Liver (tissue), 8 donors: ENCODE measurements at regions not wholly inside any gene's neighbourhood (a gene's known extent, or its start where the extent isn't known, plus 50 kb on each side); places are given as distances from the start of the nearest gene placed in this dataset.

Source experiments
- DNase-seq: peaks from one replicate; pipeline ENCODE4 v3.0.0-alpha.2; 2017; ENCODE audit warnings: low spot score
- H3K27ac ChIP-seq, 2 donors: one replicate each; pipeline ENCODE4 v1.7.0; 2013; ENCODE audit warnings: inconsistent platforms in 2 of 2, low read length in 2 of 2, control low read depth in 1 of 2, low read depth in 1 of 2, mild to moderate bottlenecking in 1 of 2
- H3K27me3 ChIP-seq, 4 donors: one replicate each; pipeline versions ENCODE4 v1.6.1 to v1.7.0; 2013; ENCODE audit warnings: low read length in 3 of 4, inconsistent platforms in 1 of 4, mild to moderate bottlenecking in 1 of 4, moderate library complexity in 1 of 4; ENCODE audit not compliant: control insufficient read depth in 4 of 4, insufficient read depth in 4 of 4
- H3K36me3 ChIP-seq, 4 donors: one replicate each; pipeline versions ENCODE4 v1.6.1 to v1.7.0; 2013; ENCODE audit warnings: low read length in 3 of 4, mild to moderate bottlenecking in 3 of 4, low read depth in 1 of 4, moderate library complexity in 1 of 4; ENCODE audit not compliant: control insufficient read depth in 4 of 4, insufficient read depth in 3 of 4
- H3K4me1 ChIP-seq, 4 donors: one replicate each; pipeline versions ENCODE4 v1.6.1 to v1.7.0; 2013; ENCODE audit warnings: low read length in 3 of 4, mild to moderate bottlenecking in 3 of 4, moderate library complexity in 1 of 4; ENCODE audit not compliant: control insufficient read depth in 4 of 4, insufficient read depth in 4 of 4
- H3K4me3 ChIP-seq, 3 donors: one replicate each; pipeline versions ENCODE4 v1.6.1 to v1.7.0; 2013; ENCODE audit warnings: low read length in 3 of 3, control low read depth in 1 of 3, low read depth in 1 of 3, mild to moderate bottlenecking in 1 of 3
- H3K9ac ChIP-seq, 2 donors: one replicate each; pipeline ENCODE4 v1.7.0; 2013; ENCODE audit warnings: low read length in 2 of 2, mild to moderate bottlenecking in 2 of 2, moderate library complexity in 2 of 2, control low read depth in 1 of 2, low read depth in 1 of 2
- H3K9me3 ChIP-seq, 4 donors: one replicate each; pipeline versions ENCODE4 v1.6.1 to v1.7.0; 2013; ENCODE audit warnings: low read length in 3 of 4; ENCODE audit not compliant: control insufficient read depth in 4 of 4
- ATF3 ChIP-seq: IDR thresholded peaks from 2 replicates; pipeline ENCODE4 v1.6.1; 2016; ENCODE audit warnings: antibody characterized with exemption
- EGR1 ChIP-seq, 2 donors: IDR thresholded peaks; 2 replicates each; pipeline ENCODE4 v1.6.1; 2016 to 2018; ENCODE audit warnings: antibody characterized with exemption in 2 of 2, low read depth in 2 of 2
- FOXA1 ChIP-seq: IDR thresholded peaks from 2 replicates; pipeline ENCODE4 v1.6.1; 2016; ENCODE audit warnings: antibody characterized with exemption
- FOXA2 ChIP-seq: IDR thresholded peaks from 2 replicates; pipeline ENCODE4 v1.6.1; 2016; ENCODE audit warnings: antibody characterized with exemption
- GABPA ChIP-seq, 2 donors: IDR thresholded peaks in 1 of 2; conservative IDR thresholded peaks in 1 of 2; 2 replicates each; pipeline ENCODE4 v1.6.1; 2016; ENCODE audit warnings: antibody characterized with exemption in 2 of 2, mild to moderate bottlenecking in 1 of 2, moderate library complexity in 1 of 2
- HNF4A ChIP-seq, 2 donors: conservative IDR thresholded peaks; 2 replicates each; pipeline ENCODE4 v1.6.1; 2016; ENCODE audit warnings: antibody characterized with exemption in 2 of 2, mild to moderate bottlenecking in 2 of 2
- HNF4G ChIP-seq: IDR thresholded peaks from 2 replicates; pipeline ENCODE4 v1.6.1; 2016; ENCODE audit warnings: antibody characterized with exemption
- JUND ChIP-seq, 2 donors: IDR thresholded peaks; 2 replicates each; pipeline ENCODE4 v1.6.1; 2016; ENCODE audit warnings: antibody characterized with exemption in 2 of 2
- NR2F2 ChIP-seq: IDR thresholded peaks from 2 replicates; pipeline ENCODE4 v1.6.1; 2016; ENCODE audit warnings: antibody characterized with exemption
- RAD21 ChIP-seq, 2 donors: IDR thresholded peaks; 2 replicates each; pipeline ENCODE4 v1.6.1; 2016; ENCODE audit warnings: antibody characterized with exemption in 2 of 2, mild to moderate bottlenecking in 2 of 2
- RXRA ChIP-seq, 2 donors: IDR thresholded peaks; 2 replicates each; pipeline ENCODE4 v1.6.1; 2017 to 2018; ENCODE audit warnings: antibody characterized with exemption in 2 of 2, mild to moderate bottlenecking in 1 of 2
- SP1 ChIP-seq: IDR thresholded peaks from 2 replicates; pipeline ENCODE4 v1.6.1; 2018; ENCODE audit warnings: antibody characterized with exemption, mild to moderate bottlenecking
- TAF1 ChIP-seq: conservative IDR thresholded peaks from 2 replicates; pipeline ENCODE4 v1.6.1; 2016; ENCODE audit warnings: antibody characterized with exemption, mild to moderate bottlenecking
- YY1 ChIP-seq: IDR thresholded peaks from 2 replicates; pipeline ENCODE4 v1.6.1; 2016; ENCODE audit warnings: antibody characterized with exemption, mild to moderate bottlenecking
- ZBTB33 ChIP-seq: IDR thresholded peaks from 2 replicates; pipeline ENCODE4 v1.6.1; 2016; ENCODE audit warnings: antibody characterized with exemption
- WGBS: extraction: QIAGEN DNeasy Blood & Tissue Kit; methylation state at CpG from one replicate; pipeline ENCODE4 v1.1.7; 2013; 5-methylcytosine and 5-hydroxymethylcytosine counted together
- TF ChIP-seq, protein P1 (sequence below): fragments of 150-350 bp; IDR thresholded peaks from 2 replicates; pipeline ENCODE4 v1.5.1; 2017; ENCODE audit warnings: improper control_type of control experiment, low read depth, low read length; ENCODE audit not compliant: missing input control
- TF ChIP-seq, protein P2 (sequence below): IDR thresholded peaks from 2 replicates; pipeline ENCODE4 v1.6.1; 2016; ENCODE audit warnings: antibody characterized with exemption
- TF ChIP-seq, protein P3 (sequence below): IDR thresholded peaks from 2 replicates; pipeline ENCODE4 v1.6.1; 2016; ENCODE audit warnings: antibody characterized with exemption, mild to moderate bottlenecking
- donor health status: healthy.
- donor health status: healthy.
- donor health status: healthy.
- donor health status: healthy.
- donor health status: healthy.

DNA sequence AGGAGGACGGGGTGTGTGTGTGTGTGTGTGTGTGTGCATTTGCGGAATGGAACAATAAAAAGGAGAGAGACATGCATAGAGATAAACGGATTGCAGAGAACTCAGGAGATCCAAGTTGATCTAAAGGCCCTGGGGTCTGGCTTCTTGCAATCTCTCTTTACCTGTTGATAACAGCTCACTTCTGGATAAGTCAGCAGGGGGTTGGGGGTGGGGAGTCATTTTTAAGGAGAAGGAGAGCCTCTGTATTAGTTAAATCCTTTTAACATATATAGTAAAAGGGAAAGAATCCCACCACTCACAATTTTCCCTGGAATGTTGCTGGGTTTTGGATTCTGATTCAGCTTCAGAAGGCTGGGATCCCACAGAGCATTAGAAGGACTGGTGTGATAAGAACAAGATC lies 87.5 kb upstream of the MITF start:
- Histone ChIP-seq H3K4me1 (peaks cover 0 to 4% (median 0%) of the 10 kb centered on the region in 4 donors), H3K9me3 (no peaks in the 10 kb centered on the region), H3K27me3 (peaks cover 0 to 7% (median 0%) of the 10 kb centered on the region in 4 donors), H3K9ac (no peak overlapping the region), H3K4me3 (no peak overlapping the region), H3K27ac (no peak overlapping the region), H3K36me3 (no peaks in the 10 kb centered on the region)
- WGBS, result 55% methylated on average over 3 of the region's 3 CpGs
- TF ChIP-seq JUND (IDR thresholded peaks at IDR 0.05) (no peak), RAD21 (IDR thresholded peaks at IDR 0.05) (no peak), ZBTB33 (no peak), FOXA1 (no peak), HNF4G (no peak), EGR1 (IDR thresholded peaks at IDR 0.05; ENCODE audit: low read depth in 2 of 2) (no peak), RXRA (IDR thresholded peaks at IDR 0.05) (no peak), FOXA2 (no peak), SP1 (no peak), HNF4A (conservative IDR thresholded peaks at IDR 0.05) (no peak), GABPA (IDR thresholded peaks at IDR 0.05 in 1 of 2, conservative IDR thresholded peaks at IDR 0.05 in 1 of 2) (no peak), YY1 (no peak), NR2F2 (no peak), ATF3 (no peak), TAF1 (no peak)
- TF ChIP-seq, protein P1, sequence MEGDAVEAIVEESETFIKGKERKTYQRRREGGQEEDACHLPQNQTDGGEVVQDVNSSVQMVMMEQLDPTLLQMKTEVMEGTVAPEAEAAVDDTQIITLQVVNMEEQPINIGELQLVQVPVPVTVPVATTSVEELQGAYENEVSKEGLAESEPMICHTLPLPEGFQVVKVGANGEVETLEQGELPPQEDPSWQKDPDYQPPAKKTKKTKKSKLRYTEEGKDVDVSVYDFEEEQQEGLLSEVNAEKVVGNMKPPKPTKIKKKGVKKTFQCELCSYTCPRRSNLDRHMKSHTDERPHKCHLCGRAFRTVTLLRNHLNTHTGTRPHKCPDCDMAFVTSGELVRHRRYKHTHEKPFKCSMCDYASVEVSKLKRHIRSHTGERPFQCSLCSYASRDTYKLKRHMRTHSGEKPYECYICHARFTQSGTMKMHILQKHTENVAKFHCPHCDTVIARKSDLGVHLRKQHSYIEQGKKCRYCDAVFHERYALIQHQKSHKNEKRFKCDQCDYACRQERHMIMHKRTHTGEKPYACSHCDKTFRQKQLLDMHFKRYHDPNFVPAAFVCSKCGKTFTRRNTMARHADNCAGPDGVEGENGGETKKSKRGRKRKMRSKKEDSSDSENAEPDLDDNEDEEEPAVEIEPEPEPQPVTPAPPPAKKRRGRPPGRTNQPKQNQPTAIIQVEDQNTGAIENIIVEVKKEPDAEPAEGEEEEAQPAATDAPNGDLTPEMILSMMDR, result no peak
- TF ChIP-seq, protein P2, sequence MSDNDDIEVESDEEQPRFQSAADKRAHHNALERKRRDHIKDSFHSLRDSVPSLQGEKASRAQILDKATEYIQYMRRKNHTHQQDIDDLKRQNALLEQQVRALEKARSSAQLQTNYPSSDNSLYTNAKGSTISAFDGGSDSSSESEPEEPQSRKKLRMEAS, result no peak
- TF ChIP-seq, protein P3, sequence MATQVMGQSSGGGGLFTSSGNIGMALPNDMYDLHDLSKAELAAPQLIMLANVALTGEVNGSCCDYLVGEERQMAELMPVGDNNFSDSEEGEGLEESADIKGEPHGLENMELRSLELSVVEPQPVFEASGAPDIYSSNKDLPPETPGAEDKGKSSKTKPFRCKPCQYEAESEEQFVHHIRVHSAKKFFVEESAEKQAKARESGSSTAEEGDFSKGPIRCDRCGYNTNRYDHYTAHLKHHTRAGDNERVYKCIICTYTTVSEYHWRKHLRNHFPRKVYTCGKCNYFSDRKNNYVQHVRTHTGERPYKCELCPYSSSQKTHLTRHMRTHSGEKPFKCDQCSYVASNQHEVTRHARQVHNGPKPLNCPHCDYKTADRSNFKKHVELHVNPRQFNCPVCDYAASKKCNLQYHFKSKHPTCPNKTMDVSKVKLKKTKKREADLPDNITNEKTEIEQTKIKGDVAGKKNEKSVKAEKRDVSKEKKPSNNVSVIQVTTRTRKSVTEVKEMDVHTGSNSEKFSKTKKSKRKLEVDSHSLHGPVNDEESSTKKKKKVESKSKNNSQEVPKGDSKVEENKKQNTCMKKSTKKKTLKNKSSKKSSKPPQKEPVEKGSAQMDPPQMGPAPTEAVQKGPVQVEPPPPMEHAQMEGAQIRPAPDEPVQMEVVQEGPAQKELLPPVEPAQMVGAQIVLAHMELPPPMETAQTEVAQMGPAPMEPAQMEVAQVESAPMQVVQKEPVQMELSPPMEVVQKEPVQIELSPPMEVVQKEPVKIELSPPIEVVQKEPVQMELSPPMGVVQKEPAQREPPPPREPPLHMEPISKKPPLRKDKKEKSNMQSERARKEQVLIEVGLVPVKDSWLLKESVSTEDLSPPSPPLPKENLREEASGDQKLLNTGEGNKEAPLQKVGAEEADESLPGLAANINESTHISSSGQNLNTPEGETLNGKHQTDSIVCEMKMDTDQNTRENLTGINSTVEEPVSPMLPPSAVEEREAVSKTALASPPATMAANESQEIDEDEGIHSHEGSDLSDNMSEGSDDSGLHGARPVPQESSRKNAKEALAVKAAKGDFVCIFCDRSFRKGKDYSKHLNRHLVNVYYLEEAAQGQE, result no peak
- no peak for DNase-seq
